ENCODE measurements at regions not wholly inside any gene's neighbourhood (a gene's known extent, or its start where the extent isn't known, plus 50 kb on each side); places are given as distances from the start of the nearest gene placed in this dataset.

DNA sequence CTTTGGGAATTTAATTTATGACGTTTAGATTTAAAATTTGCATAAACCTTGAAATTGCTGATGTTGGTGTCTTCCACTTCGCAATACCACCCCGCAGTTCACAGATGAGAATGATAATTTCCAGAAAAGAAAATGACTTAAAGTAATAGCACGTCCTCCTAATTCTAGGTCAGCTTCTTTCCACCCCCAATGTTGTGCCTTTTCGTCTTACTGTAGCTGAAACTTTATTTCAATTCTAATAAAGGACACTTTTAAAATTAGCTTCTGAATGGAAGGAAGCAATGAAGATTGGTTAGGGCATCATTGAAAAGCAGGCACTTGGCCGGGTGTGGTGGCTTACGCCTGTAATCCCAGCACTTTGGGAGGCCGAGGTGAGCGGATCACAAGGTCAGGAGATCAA lies 107.4 kb downstream of the MYCN start:
- TF ChIP-seq JUND (IDR thresholded peaks at IDR 0.05), result no peak
- TF ChIP-seq, protein P1, sequence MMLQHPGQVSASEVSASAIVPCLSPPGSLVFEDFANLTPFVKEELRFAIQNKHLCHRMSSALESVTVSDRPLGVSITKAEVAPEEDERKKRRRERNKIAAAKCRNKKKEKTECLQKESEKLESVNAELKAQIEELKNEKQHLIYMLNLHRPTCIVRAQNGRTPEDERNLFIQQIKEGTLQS (IDR thresholded peaks at IDR 0.05), result no peak
- TF ChIP-seq HNF4G (IDR thresholded peaks at IDR 0.05), result no peak
- no peak for TF ChIP-seq NR2F2 (IDR thresholded peaks at IDR 0.05)
- TF ChIP-seq, protein P2, sequence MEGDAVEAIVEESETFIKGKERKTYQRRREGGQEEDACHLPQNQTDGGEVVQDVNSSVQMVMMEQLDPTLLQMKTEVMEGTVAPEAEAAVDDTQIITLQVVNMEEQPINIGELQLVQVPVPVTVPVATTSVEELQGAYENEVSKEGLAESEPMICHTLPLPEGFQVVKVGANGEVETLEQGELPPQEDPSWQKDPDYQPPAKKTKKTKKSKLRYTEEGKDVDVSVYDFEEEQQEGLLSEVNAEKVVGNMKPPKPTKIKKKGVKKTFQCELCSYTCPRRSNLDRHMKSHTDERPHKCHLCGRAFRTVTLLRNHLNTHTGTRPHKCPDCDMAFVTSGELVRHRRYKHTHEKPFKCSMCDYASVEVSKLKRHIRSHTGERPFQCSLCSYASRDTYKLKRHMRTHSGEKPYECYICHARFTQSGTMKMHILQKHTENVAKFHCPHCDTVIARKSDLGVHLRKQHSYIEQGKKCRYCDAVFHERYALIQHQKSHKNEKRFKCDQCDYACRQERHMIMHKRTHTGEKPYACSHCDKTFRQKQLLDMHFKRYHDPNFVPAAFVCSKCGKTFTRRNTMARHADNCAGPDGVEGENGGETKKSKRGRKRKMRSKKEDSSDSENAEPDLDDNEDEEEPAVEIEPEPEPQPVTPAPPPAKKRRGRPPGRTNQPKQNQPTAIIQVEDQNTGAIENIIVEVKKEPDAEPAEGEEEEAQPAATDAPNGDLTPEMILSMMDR (IDR thresholded peaks at IDR 0.05; ENCODE audit: low read depth, low read length, missing input control), result no peak
- TF ChIP-seq HNF4A (conservative IDR thresholded peaks at IDR 0.05), result no peak
- no peak for TF ChIP-seq RAD21 (IDR thresholded peaks at IDR 0.05)
- no peak for TF ChIP-seq RXRA (IDR thresholded peaks at IDR 0.05)
- no peak for TF ChIP-seq FOXA1 (IDR thresholded peaks at IDR 0.05)
- 90% methylated on average over 9 of the region's 9 CpGs for WGBS

GRCh38 chr2:16046649-16047048 lies 106.3 kb downstream of the MYCN start:
- DNase-seq (ENCODE audit: low spot score), result no peak
- Histone ChIP-seq H3K9ac (ENCODE audit: low read depth in 1 of 2, low read length in 2 of 2) (no peak overlapping the region), H3K4me1 (ENCODE audit: control insufficient read depth in 4 of 4, insufficient read depth in 4 of 4, low read length in 3 of 4) (no peaks in the 10 kb centered on the region), H3K36me3 (ENCODE audit: control insufficient read depth in 4 of 4, insufficient read depth in 3 of 4, low read depth in 1 of 4, low read length in 3 of 4) (no peaks in the 10 kb centered on the region), H3K9me3 (ENCODE audit: control insufficient read depth in 4 of 4, low read length in 3 of 4) (no peaks in the 10 kb centered on the region), H3K27me3 (ENCODE audit: control insufficient read depth in 4 of 4, insufficient read depth in 4 of 4, low read length in 3 of 4) (peaks cover 0 to 2% (median 0%) of the 10 kb centered on the region in 4 donors), H3K4me3 (ENCODE audit: low read depth in 1 of 3, low read length in 3 of 3) (no peak overlapping the region), H3K27ac (ENCODE audit: low read depth in 1 of 2, low read length in 2 of 2) (no peak overlapping the region)
- no peak for TF ChIP-seq FOXA1 (IDR thresholded peaks at IDR 0.05)
- TF ChIP-seq, protein P1 (IDR thresholded peaks at IDR 0.05), result no peak
- no peak for TF ChIP-seq HNF4G (IDR thresholded peaks at IDR 0.05)
- no peak for TF ChIP-seq SP1 (IDR thresholded peaks at IDR 0.05)
- TF ChIP-seq, protein P2 (IDR thresholded peaks at IDR 0.05; ENCODE audit: low read depth, low read length, missing input control), result no peak
- TF ChIP-seq TAF1 (conservative IDR thresholded peaks at IDR 0.05), result no peak
- no peak for TF ChIP-seq JUND (IDR thresholded peaks at IDR 0.05)
- TF ChIP-seq, protein P3, sequence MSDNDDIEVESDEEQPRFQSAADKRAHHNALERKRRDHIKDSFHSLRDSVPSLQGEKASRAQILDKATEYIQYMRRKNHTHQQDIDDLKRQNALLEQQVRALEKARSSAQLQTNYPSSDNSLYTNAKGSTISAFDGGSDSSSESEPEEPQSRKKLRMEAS (IDR thresholded peaks at IDR 0.05), result no peak
- no peak for TF ChIP-seq HNF4A (conservative IDR thresholded peaks at IDR 0.05)
- no peak for TF ChIP-seq EGR1 (IDR thresholded peaks at IDR 0.05; ENCODE audit: low read depth in 2 of 2)
- no peak for TF ChIP-seq RAD21 (IDR thresholded peaks at IDR 0.05)
- no peak for TF ChIP-seq NR2F2 (IDR thresholded peaks at IDR 0.05)
- TF ChIP-seq, protein P4, sequence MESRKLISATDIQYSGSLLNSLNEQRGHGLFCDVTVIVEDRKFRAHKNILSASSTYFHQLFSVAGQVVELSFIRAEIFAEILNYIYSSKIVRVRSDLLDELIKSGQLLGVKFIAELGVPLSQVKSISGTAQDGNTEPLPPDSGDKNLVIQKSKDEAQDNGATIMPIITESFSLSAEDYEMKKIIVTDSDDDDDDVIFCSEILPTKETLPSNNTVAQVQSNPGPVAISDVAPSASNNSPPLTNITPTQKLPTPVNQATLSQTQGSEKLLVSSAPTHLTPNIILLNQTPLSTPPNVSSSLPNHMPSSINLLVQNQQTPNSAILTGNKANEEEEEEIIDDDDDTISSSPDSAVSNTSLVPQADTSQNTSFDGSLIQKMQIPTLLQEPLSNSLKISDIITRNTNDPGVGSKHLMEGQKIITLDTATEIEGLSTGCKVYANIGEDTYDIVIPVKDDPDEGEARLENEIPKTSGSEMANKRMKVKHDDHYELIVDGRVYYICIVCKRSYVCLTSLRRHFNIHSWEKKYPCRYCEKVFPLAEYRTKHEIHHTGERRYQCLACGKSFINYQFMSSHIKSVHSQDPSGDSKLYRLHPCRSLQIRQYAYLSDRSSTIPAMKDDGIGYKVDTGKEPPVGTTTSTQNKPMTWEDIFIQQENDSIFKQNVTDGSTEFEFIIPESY (IDR thresholded peaks at IDR 0.05), result no peak
- no peak for TF ChIP-seq RXRA (IDR thresholded peaks at IDR 0.05)
- no peak for TF ChIP-seq REST (IDR thresholded peaks at IDR 0.05)
- TF ChIP-seq FOXA2 (IDR thresholded peaks at IDR 0.05), result no peak
- TF ChIP-seq GABPA (IDR thresholded peaks at IDR 0.05 in 1 of 2, conservative IDR thresholded peaks at IDR 0.05 in 1 of 2), result no peak
- no peak for TF ChIP-seq YY1 (IDR thresholded peaks at IDR 0.05)
- WGBS, result 96% methylated on average over 2 of the region's 2 CpGs

More for the DNA sequence above, 107.4 kb downstream of the MYCN start:
- Histone ChIP-seq H3K4me3 (ENCODE audit: low read depth in 1 of 3, low read length in 3 of 3) (no peak overlapping the region), H3K4me1 (ENCODE audit: control insufficient read depth in 4 of 4, insufficient read depth in 4 of 4, low read length in 3 of 4) (no peaks in the 10 kb centered on the region), H3K27me3 (ENCODE audit: control insufficient read depth in 4 of 4, insufficient read depth in 4 of 4, low read length in 3 of 4) (peaks cover 0 to 2% (median 0%) of the 10 kb centered on the region in 4 donors), H3K36me3 (ENCODE audit: control insufficient read depth in 4 of 4, insufficient read depth in 3 of 4, low read depth in 1 of 4, low read length in 3 of 4) (no peaks in the 10 kb centered on the region), H3K9ac (ENCODE audit: low read depth in 1 of 2, low read length in 2 of 2) (no peak overlapping the region), H3K9me3 (ENCODE audit: control insufficient read depth in 4 of 4, low read length in 3 of 4) (no peaks in the 10 kb centered on the region), H3K27ac (ENCODE audit: low read depth in 1 of 2, low read length in 2 of 2) (no peak overlapping the region)
- DNase-seq (ENCODE audit: low spot score), result no peak
